ENCODE measurements at regions not wholly inside any gene's neighbourhood (a gene's known extent, or its start where the extent isn't known, plus 50 kb on each side); places are given as distances from the start of the nearest gene placed in this dataset.

- peaks cover 12 to 16% of the 10 kb centered on the region in 2 donors for H3K9me3 Mint-ChIP-seq
- no peak for ATAC-seq
These were observed 112.5 kb upstream of the ZFP42 start for GRCh38 chr4:187883049-187883448.

GRCh38 chr4:187883836-187884475 lies 111.6 kb upstream of the ZFP42 start:
- Mint-ChIP-seq H3K36me3 (peaks cover 8% of the 10 kb centered on the region), H3K27me3 (ENCODE audit: low read depth in 2 of 2) (no peaks in the 10 kb centered on the region), H3K27ac (no peak overlapping the region), H3K4me1 (no peaks in the 10 kb centered on the region), H3K9me3 (peaks cover 14 to 20% of the 10 kb centered on the region in 2 donors), H3K4me3 (no peak overlapping the region)
- Histone ChIP-seq H3K27ac (ENCODE audit: low read length) (no peak overlapping the region), H3K4me3 (ENCODE audit: low read length) (no peak overlapping the region), H3K27me3 (ENCODE audit: control insufficient read depth, insufficient read depth, low read length) (no peaks in the 10 kb centered on the region), H3K9me3 (ENCODE audit: control insufficient read depth, insufficient read depth, low read length) (peaks cover 11% of the 10 kb centered on the region), H3K36me3 (ENCODE audit: control insufficient read depth, insufficient read depth, low read length) (no peaks in the 10 kb centered on the region), H3K4me1 (ENCODE audit: control insufficient read depth, insufficient read depth, low read length) (no peaks in the 10 kb centered on the region)
- no peak for TF ChIP-seq CTCF (IDR thresholded peaks at IDR 0.05)
- DNase-seq = no peak
- intact Hi-C loops (cut with micrococcal nuclease) = no loop called here
- no peak for ATAC-seq
- 84% methylated on average over 7 of the region's 8 CpGs for WGBS (ENCODE audit: insufficient coverage)

More at GRCh38 chr4:187883049-187883448, 112.5 kb upstream of the ZFP42 start:
- Mint-ChIP-seq H3K36me3 (peaks cover 8% of the 10 kb centered on the region), H3K27me3 (ENCODE audit: low read depth in 2 of 2) (no peaks in the 10 kb centered on the region), H3K4me1 (no peaks in the 10 kb centered on the region), H3K4me3 (no peak overlapping the region), H3K27ac (no peak overlapping the region)
- no peak for DNase-seq
- intact Hi-C loops (cut with micrococcal nuclease) = no loop called here
- no peaks in the 10 kb centered on the region for H3K27me3 ChIP-seq (ENCODE audit: control insufficient read depth, insufficient read depth, low read length)
- H3K27ac ChIP-seq (ENCODE audit: low read length) = no peak overlapping the region
- no peak for TF ChIP-seq CTCF (IDR thresholded peaks at IDR 0.05)
- H3K4me1 ChIP-seq (ENCODE audit: control insufficient read depth, insufficient read depth, low read length) = no peaks in the 10 kb centered on the region
- 69% methylated on average over 2 of the region's 2 CpGs for WGBS (ENCODE audit: insufficient coverage)
- H3K36me3 ChIP-seq (ENCODE audit: control insufficient read depth, insufficient read depth, low read length) = no peaks in the 10 kb centered on the region
- no peak overlapping the region for H3K4me3 ChIP-seq (ENCODE audit: low read length)
- H3K9me3 ChIP-seq (ENCODE audit: control insufficient read depth, insufficient read depth, low read length) = peaks cover 11% of the 10 kb centered on the region

GRCh38 chr4:187887906-187888305 lies 107.7 kb upstream of the ZFP42 start:
- 42% methylated on average over 2 of the region's 2 CpGs for WGBS (ENCODE audit: insufficient coverage)
- H3K27me3 Mint-ChIP-seq (ENCODE audit: low read depth in 2 of 2) = no peaks in the 10 kb centered on the region
- no peaks in the 10 kb centered on the region for H3K4me1 Mint-ChIP-seq

More at GRCh38 chr4:187887906-187888305, 107.7 kb upstream of the ZFP42 start:
- DNase-seq (no peak), ATAC-seq (no peak)
- H3K9me3 ChIP-seq (ENCODE audit: control insufficient read depth, insufficient read depth, low read length) = peaks cover 5% of the 10 kb centered on the region
- no peak overlapping the region for H3K4me3 ChIP-seq (ENCODE audit: low read length)
- intact Hi-C loops (cut with micrococcal nuclease) = no loop called here
- Mint-ChIP-seq H3K4me3 (no peak overlapping the region), H3K27ac (no peak overlapping the region), H3K9me3 (peaks cover 19 to 23% of the 10 kb centered on the region in 2 donors), H3K36me3 (peaks cover 13% of the 10 kb centered on the region)
- no peak overlapping the region for H3K27ac ChIP-seq (ENCODE audit: low read length)
- no peaks in the 10 kb centered on the region for H3K36me3 ChIP-seq (ENCODE audit: control insufficient read depth, insufficient read depth, low read length)
- H3K27me3 ChIP-seq (ENCODE audit: control insufficient read depth, insufficient read depth, low read length) = no peaks in the 10 kb centered on the region
- TF ChIP-seq CTCF (IDR thresholded peaks at IDR 0.05) = no peak
- no peaks in the 10 kb centered on the region for H3K4me1 ChIP-seq (ENCODE audit: control insufficient read depth, insufficient read depth, low read length)
